Muscle of leg (tissue), 3 donors: ENCODE measurements at regions not wholly inside any gene's neighbourhood (a gene's known extent, or its start where the extent isn't known, plus 50 kb on each side); places are given as distances from the start of the nearest gene placed in this dataset.

Source experiments
- DNase-seq: peaks from one replicate; pipeline ENCODE4 v3.0.0; 2013
- H3K27ac ChIP-seq: one replicate; pipeline ENCODE4 v1.5.1; 2013; ENCODE audit warnings: mild to moderate bottlenecking, low read length, control low read depth
- H3K27me3 ChIP-seq: one replicate; pipeline ENCODE4 v1.6.1; 2013; ENCODE audit warnings: low read length; ENCODE audit not compliant: control insufficient read depth, insufficient read depth
- H3K36me3 ChIP-seq: one replicate; pipeline ENCODE4 v1.6.1; 2013; ENCODE audit warnings: low read length; ENCODE audit not compliant: control insufficient read depth, insufficient read depth
- H3K4me1 ChIP-seq: one replicate; pipeline ENCODE4 v1.6.1; 2013; ENCODE audit warnings: low read length; ENCODE audit not compliant: control insufficient read depth, insufficient read depth
- H3K4me3 ChIP-seq: one replicate; pipeline ENCODE4 v1.5.1; 2013; ENCODE audit warnings: low read length, control low read depth
- H3K9me3 ChIP-seq: replicated peaks from 2 replicates; pipeline ENCODE4 v1.6.1; 2013; ENCODE audit warnings: low read depth, low read length; ENCODE audit not compliant: control insufficient read depth
- WGBS: methylation state at CpG from one replicate; pipeline ENCODE4 v1.1.5; 2013; ENCODE audit warnings: missing lambda C conversion rate; ENCODE audit not compliant: insufficient coverage; 5-methylcytosine and 5-hydroxymethylcytosine counted together

DNA sequence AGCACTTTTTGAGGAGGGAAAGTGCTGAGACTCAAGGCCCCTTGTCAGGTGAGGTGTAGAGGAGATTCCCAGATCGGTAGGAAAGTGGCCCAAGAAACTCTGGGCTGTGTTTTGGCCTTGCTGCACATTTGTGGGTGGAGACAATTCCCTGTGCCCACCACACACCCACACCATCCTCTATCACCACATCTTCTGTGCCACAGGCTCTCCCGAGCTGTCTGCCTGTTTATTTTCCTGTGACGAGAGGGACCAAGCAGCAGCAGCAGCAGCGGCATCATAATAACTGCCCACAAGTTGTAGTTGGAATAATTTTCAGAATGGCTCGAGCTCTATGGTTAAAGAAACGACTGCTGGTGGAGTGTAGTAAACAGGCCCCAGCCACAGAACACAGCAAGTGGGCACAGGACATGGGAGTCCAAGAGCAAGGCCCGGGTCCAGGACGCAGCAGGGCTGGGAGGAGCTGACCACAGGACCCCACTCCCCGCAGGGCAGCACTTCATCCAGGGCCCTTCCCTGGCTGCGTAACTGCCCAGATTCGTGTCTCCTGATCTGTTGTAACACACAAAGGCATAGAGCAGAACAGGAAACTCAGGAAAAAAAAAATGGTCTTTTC, 55.6 kb upstream of the BCL2L14 start:
- 77% methylated on average over 10 of the region's 11 CpGs for WGBS

DNA sequence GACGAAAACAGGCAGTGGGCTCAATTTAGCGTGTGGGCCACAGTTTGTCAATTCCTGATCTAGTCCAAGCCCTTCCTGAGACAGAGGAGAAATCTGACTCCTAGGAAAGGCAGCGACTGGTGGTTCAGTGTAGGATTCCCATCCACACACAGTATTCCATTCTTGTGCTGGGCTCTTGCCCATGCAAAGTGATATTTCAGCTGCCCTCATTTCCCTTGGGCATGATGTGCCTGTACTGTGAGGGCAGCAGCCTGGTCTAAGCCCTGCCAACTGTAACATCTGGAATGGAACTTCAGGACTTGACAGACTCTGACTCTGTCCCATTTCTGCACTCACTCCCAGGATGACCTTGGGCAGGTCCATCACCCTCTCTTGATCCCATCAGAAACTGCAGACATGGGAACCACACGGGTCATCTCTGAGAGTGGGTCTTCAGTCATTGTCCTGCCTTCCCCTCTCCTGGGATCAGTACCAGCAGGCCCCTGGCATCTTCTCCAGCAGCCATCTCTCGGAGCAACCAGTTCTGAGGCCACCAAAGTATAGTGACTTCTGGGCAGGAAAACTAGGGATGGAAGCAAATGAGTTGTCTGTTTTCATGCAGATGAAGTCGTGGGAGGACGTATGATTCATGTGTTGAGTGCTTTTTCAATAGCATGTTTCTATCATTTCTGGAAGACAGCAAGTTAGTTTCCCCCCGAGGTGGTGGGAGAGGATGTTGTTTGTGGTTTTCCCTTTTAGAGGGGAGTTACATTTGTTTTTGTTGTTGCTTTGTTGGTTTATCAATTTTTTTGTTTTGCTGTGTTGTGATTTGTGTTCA, 54.2 kb upstream of the BCL2L14 start:
- Histone ChIP-seq H3K4me1 (peaks cover 37% of the 10 kb centered on the region), H3K9me3 (no peaks in the 10 kb centered on the region), H3K27ac (peak overlapping the region; percentile 62), H3K4me3 (no peak overlapping the region), H3K36me3 (no peaks in the 10 kb centered on the region), H3K27me3 (no peaks in the 10 kb centered on the region)
- WGBS, result 54% methylated on average over 5 of the region's 8 CpGs
- peak; percentile 86 for DNase-seq

More for the DNA sequence above, 55.6 kb upstream of the BCL2L14 start:
- no peak for DNase-seq
- H3K36me3 ChIP-seq, result no peaks in the 10 kb centered on the region
- peaks cover 50% of the 10 kb centered on the region for H3K4me1 ChIP-seq
- no peaks in the 10 kb centered on the region for H3K9me3 ChIP-seq
- H3K4me3 ChIP-seq, result no peak overlapping the region
- no peaks in the 10 kb centered on the region for H3K27me3 ChIP-seq
- H3K27ac ChIP-seq, result no peak overlapping the region

DNA sequence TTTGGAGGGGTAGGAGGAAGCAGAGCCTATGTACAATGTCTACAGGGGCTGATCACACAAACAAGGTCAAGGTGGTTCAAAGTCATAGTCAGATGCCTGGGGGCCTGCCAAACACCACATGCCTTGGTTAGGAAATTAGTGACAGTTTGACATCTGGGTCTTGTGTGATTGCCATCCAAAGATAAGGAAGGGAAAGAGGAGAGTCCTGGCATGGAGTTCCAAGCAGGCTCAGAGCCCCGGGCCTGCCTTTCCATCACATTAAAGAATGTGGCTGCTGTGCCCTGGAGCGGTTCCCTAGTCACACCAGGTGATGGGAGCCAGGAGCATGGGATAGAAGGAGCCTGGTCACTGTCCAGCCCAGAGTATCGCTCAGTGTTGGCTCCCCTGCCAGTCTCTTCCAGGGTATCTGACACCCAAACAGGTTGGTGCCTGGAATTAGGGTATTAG, 53.6 kb upstream of the BCL2L14 start:
- H3K4me3 ChIP-seq, result no peak overlapping the region
- no peak overlapping the region for H3K27ac ChIP-seq
- H3K36me3 ChIP-seq, result no peaks in the 10 kb centered on the region
- no peak for DNase-seq
- no peaks in the 10 kb centered on the region for H3K27me3 ChIP-seq
- no peaks in the 10 kb centered on the region for H3K9me3 ChIP-seq
- peaks cover 35% of the 10 kb centered on the region for H3K4me1 ChIP-seq
- WGBS, result 86% methylated on average over 1 of the region's 3 CpGs

DNA sequence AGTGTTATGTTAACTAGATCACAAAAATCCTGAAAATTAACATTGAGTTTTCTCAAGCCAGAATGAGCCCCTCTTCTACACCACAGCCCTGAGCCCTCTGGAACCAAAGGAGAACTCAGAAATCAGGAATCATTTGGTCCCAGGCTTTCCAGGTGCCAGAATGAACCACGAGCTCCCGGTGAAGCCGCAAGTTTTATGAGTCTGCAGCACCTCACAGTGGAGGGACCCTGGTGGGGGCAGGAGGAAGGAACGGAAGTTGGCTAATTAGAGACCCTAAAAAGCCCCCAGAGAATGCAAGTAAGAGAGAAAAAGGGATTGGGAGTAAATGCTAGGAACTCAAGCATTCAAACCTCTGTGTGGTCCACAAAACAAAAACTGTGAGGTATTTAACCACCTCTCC, 52.9 kb upstream of the BCL2L14 start:
- Histone ChIP-seq H3K27ac (no peak overlapping the region), H3K36me3 (no peaks in the 10 kb centered on the region), H3K4me1 (peaks cover 35% of the 10 kb centered on the region), H3K4me3 (no peak overlapping the region), H3K9me3 (no peaks in the 10 kb centered on the region), H3K27me3 (no peaks in the 10 kb centered on the region)
- no peak for DNase-seq
- WGBS, result 13% methylated on average over 4 of the region's 4 CpGs

DNA sequence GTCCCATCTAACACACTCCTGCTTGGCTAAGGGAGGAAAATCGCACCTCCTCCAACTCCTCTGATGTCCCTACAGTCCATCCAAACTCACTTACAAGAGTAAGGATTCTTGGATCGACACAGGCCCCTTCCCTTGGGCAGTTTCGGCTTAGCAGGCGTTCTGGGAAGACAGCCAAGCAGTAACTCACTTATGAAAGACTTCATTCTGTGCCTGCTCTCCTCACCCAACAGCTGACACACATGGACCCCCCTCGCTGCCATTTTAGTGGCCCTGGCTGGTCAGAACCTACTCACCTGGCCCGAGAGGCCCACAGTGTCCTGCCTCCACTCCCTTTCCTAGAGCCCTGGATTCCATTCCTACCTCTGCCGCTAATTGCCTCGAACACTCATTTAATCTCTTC, 52.3 kb upstream of the BCL2L14 start:
- no peaks in the 10 kb centered on the region for H3K36me3 ChIP-seq
- peaks cover 35% of the 10 kb centered on the region for H3K4me1 ChIP-seq
- WGBS, result 26% methylated on average over 6 of the region's 8 CpGs
- H3K27me3 ChIP-seq, result no peaks in the 10 kb centered on the region
- no peak overlapping the region for H3K4me3 ChIP-seq
- no peaks in the 10 kb centered on the region for H3K9me3 ChIP-seq
- H3K27ac ChIP-seq, result no peak overlapping the region
- DNase-seq, result peak; percentile 71

- Histone ChIP-seq H3K27ac (no peak overlapping the region), H3K36me3 (no peaks in the 10 kb centered on the region), H3K9me3 (no peaks in the 10 kb centered on the region), H3K4me3 (no peak overlapping the region), H3K27me3 (no peaks in the 10 kb centered on the region), H3K4me1 (peaks cover 34% of the 10 kb centered on the region)
- 95% methylated on average over 3 of the region's 9 CpGs for WGBS
- DNase-seq, result no peak
Observed at GRCh38 chr12:12019881-12020280, 50.9 kb upstream of the BCL2L14 start.

DNA sequence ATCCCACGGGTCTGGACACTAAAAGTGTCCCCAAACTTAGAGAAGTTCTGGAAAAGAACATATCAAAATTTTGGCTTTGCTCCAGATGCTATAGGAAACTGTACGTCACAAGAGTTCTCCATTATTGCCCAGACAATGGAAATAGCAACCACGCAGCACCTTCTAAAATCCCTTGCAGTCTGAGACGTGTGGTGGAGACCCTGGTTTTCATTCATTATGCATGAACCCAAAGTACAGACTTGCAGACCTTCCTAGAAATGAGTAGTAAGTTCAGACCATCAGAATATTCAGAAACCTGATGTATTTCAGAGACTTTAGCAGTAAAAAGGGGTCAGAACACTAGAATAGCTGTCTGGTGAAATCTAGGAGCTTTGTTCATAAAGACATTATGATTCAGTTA, 50.0 kb upstream of the BCL2L14 start:
- Histone ChIP-seq H3K4me1 (peaks cover 26% of the 10 kb centered on the region), H3K27ac (no peak overlapping the region), H3K27me3 (no peaks in the 10 kb centered on the region), H3K4me3 (no peak overlapping the region), H3K36me3 (no peaks in the 10 kb centered on the region), H3K9me3 (no peaks in the 10 kb centered on the region)
- WGBS, result no CpG with 5 or more reads among the region's 4 CpGs
- DNase-seq, result no peak
